ENCODE measurements at regions not wholly inside any gene's neighbourhood (a gene's known extent, or its start where the extent isn't known, plus 50 kb on each side); places are given as distances from the start of the nearest gene placed in this dataset.

DNA sequence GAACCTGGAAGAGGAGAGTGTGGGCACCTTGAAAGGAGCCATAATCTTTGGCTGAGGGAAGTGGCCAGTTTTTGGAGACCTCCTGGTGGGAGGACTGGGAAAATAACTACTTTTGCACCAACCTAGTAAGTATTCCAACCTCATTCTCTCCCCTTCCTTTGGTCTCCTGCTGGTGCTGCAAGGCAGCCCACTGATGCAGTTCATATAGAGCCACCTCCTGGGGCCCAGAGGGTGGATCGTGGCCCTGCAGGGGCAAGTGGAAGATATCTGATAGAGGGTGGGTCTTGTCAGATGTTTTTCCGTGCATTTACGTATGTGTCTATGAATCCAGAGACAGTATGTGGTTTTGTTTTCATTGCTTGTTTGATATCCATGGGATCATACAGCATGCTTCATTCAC, 172.8 kb upstream of the PITX1 start:
- H3K27ac ChIP-seq (ENCODE audit: low read depth, low read length) = no peak overlapping the region
- no peak for DNase-seq (ENCODE audit: low read depth, low spot score)
- H3K4me3 ChIP-seq (ENCODE audit: low read depth, low read length) = no peak overlapping the region
- TF ChIP-seq, protein P1, sequence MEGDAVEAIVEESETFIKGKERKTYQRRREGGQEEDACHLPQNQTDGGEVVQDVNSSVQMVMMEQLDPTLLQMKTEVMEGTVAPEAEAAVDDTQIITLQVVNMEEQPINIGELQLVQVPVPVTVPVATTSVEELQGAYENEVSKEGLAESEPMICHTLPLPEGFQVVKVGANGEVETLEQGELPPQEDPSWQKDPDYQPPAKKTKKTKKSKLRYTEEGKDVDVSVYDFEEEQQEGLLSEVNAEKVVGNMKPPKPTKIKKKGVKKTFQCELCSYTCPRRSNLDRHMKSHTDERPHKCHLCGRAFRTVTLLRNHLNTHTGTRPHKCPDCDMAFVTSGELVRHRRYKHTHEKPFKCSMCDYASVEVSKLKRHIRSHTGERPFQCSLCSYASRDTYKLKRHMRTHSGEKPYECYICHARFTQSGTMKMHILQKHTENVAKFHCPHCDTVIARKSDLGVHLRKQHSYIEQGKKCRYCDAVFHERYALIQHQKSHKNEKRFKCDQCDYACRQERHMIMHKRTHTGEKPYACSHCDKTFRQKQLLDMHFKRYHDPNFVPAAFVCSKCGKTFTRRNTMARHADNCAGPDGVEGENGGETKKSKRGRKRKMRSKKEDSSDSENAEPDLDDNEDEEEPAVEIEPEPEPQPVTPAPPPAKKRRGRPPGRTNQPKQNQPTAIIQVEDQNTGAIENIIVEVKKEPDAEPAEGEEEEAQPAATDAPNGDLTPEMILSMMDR (IDR thresholded peaks at IDR 0.05; ENCODE audit: low read depth, low read length) = no peak
- ChIA-PET POLR2A (interaction anchor here (0.7 kb wide), 2 partner anchors 82 to 174 kb away, joined by 3 to 7 read pairs; no protein-coding TSS in a partner anchor), CTCF (interaction anchor here (0.6 to 2.3 kb wide), 3 partner anchors 15 to 169 kb away, joined by 3 to 10 read pairs (median 3); no protein-coding TSS in a partner anchor)
- H3K27me3 ChIP-seq (ENCODE audit: control insufficient read depth, insufficient read depth, low read length) = no peaks in the 10 kb centered on the region
- no peaks in the 10 kb centered on the region for H3K9me3 ChIP-seq (ENCODE audit: control insufficient read depth, insufficient read depth, low read length)

DNA sequence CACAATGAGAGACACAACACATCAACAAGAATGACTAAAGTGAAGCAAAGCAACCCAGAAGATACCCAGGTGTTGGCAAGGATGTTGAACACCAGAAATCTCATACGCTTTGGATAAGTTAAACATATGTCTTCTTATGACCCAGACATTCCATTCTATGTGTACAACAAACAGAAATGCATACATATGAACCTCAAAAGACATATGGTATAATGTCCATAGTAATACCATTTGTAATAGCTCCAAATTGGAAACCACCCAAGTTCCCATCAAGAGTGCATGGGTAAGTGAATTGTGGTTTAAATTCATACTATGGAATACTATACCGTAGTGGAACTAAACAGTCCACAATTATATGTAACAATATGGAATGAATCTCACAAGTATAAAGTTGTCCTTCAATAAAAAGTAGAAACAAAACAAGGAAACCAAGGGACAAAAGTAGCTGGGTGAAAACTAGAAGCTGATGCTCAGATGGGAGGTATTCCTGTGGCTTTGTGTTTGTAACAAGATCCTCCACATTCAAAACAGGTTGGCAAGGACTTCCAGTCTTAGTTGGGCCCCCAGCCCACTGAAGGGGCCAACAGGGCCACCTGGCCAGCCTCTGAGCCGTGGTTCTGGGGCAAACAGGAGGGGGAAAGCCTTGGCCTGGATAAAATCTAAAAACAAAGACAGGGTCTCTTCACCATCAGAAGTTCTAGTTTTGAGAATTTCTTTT, 171.8 kb upstream of the PITX1 start:
- no peaks in the 10 kb centered on the region for H3K9me3 ChIP-seq (ENCODE audit: control insufficient read depth, insufficient read depth, low read length)
- no peaks in the 10 kb centered on the region for H3K27me3 ChIP-seq (ENCODE audit: control insufficient read depth, insufficient read depth, low read length)
- TF ChIP-seq, protein P1 (IDR thresholded peaks at IDR 0.05; ENCODE audit: low read depth, low read length) = no peak
- H3K4me3 ChIP-seq (ENCODE audit: low read depth, low read length) = no peak overlapping the region
- POLR2A ChIA-PET = interaction anchor here (0.6 to 1.3 kb wide), 4 partner anchors 11 to 66 kb away, joined by 3 to 6 read pairs (median 4); no protein-coding TSS in a partner anchor
- CTCF ChIA-PET = interaction anchor here (0.7 to 2.3 kb wide), 8 partner anchors 10 to 1478 kb away, joined by 3 to 10 read pairs (median 3); no protein-coding TSS in a partner anchor
- peak overlapping the region; percentile 71 for H3K27ac ChIP-seq (ENCODE audit: low read depth, low read length)
- DNase-seq (ENCODE audit: low read depth, low spot score) = peak; percentile 68

DNA sequence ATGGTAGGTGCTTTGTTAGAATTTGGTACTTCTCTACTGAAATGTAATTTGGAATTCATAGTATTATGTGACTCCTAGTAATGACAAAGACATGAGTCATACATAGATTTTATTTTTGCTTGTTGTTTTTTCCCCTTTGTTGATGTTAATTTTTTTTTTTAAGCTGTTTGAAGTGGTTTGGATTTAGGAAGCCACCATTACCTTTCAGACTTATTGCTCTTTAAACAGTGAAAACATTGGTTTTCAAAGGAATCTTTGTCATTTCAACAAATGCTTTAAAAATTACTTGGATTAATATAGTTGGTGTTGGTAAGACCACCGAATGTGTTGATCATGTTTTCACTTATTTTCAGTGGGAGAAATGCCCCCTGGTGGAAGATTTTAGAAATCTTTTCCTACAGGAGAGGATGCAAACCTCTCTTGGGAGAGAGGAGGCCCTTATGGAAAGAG, 170.1 kb upstream of the PITX1 start:
- H3K27ac ChIP-seq (ENCODE audit: low read depth, low read length) = no peak overlapping the region
- no peak overlapping the region for H3K4me3 ChIP-seq (ENCODE audit: low read depth, low read length)
- TF ChIP-seq, protein P1 (IDR thresholded peaks at IDR 0.05; ENCODE audit: low read depth, low read length) = peak; percentile 40
- no peak for DNase-seq (ENCODE audit: low read depth, low spot score)
- H3K9me3 ChIP-seq (ENCODE audit: control insufficient read depth, insufficient read depth, low read length) = no peaks in the 10 kb centered on the region
- POLR2A ChIA-PET = interaction anchor here (1.0 kb wide), 1 partner anchor 10 kb away, joined by 3 read pairs; no protein-coding TSS in a partner anchor
- CTCF ChIA-PET = interaction anchor here (1.0 to 1.3 kb wide), 4 partner anchors 10 to 157 kb away, joined by 3 to 6 read pairs (median 4); no protein-coding TSS in a partner anchor
- no peaks in the 10 kb centered on the region for H3K27me3 ChIP-seq (ENCODE audit: control insufficient read depth, insufficient read depth, low read length)

DNA sequence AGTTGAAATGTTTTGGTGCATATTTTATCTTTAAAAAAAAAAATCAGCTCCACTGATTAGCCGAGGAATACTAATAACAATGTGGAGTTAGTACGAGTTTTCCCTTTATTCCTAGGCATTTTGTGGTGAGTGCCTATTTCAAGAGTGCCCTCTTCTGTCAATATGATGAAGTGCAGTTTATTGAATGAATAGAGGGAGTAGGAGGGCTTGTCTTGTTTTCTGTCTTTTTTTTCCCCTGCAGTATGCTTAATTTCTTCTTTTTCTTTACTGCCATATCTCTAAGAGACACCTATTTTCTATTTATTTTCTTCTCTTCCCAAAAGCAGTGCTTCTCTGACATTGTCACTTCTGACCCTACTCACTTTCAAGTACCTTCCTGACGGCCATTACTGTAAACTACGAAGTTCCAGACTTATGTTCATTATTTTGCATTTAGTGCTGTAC, 169.6 kb upstream of the PITX1 start:
- H3K9me3 ChIP-seq (ENCODE audit: control insufficient read depth, insufficient read depth, low read length) = no peaks in the 10 kb centered on the region
- TF ChIP-seq, protein P1 (IDR thresholded peaks at IDR 0.05; ENCODE audit: low read depth, low read length) = peak; percentile 39
- CTCF ChIA-PET = interaction anchor here (1.0 to 1.3 kb wide), 3 partner anchors 9 to 15 kb away, joined by 4 to 8 read pairs (median 4); no protein-coding TSS in a partner anchor
- H3K27me3 ChIP-seq (ENCODE audit: control insufficient read depth, insufficient read depth, low read length) = no peaks in the 10 kb centered on the region
- no peak for DNase-seq (ENCODE audit: low read depth, low spot score)
- POLR2A ChIA-PET = interaction anchor here (1.0 kb wide), 1 partner anchor 9 kb away, joined by 3 read pairs; no protein-coding TSS in a partner anchor
- H3K27ac ChIP-seq (ENCODE audit: low read depth, low read length) = no peak overlapping the region
- H3K4me3 ChIP-seq (ENCODE audit: low read depth, low read length) = no peak overlapping the region

DNA sequence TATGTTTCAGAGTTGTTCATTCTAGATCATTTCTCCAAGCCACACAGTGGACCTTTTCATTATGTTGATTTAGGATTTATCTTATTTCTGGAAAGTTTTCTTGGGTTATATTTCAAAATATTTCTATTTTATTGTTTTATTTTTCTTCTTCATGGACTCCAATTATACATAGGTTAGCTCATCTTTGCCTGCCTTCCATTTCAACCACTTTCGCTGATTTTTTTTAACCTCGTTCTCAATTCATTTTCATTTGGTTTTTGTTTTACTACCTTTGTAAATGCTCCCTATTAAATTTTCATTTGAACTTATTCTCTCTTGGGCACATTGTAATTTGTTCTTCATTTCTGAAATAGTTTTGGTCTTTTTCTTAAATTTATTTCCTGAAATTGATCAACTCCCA, 169.0 kb upstream of the PITX1 start:
- DNase-seq (ENCODE audit: low read depth, low spot score) = no peak
- Histone ChIP-seq H3K9me3 (ENCODE audit: control insufficient read depth, insufficient read depth, low read length) (no peaks in the 10 kb centered on the region), H3K4me3 (ENCODE audit: low read depth, low read length) (no peak overlapping the region), H3K27me3 (ENCODE audit: control insufficient read depth, insufficient read depth, low read length) (no peaks in the 10 kb centered on the region), H3K27ac (ENCODE audit: low read depth, low read length) (no peak overlapping the region)
- TF ChIP-seq, protein P1 (IDR thresholded peaks at IDR 0.05; ENCODE audit: low read depth, low read length) = no peak
- CTCF ChIA-PET = interaction anchor here (1.3 kb wide), 2 partner anchors 9 to 11 kb away, joined by 4 to 8 read pairs; no protein-coding TSS in a partner anchor
- POLR2A ChIA-PET = no interaction called here
